ENCODE measurements at regions not wholly inside any gene's neighbourhood (a gene's known extent, or its start where the extent isn't known, plus 50 kb on each side); places are given as distances from the start of the nearest gene placed in this dataset.

DNA sequence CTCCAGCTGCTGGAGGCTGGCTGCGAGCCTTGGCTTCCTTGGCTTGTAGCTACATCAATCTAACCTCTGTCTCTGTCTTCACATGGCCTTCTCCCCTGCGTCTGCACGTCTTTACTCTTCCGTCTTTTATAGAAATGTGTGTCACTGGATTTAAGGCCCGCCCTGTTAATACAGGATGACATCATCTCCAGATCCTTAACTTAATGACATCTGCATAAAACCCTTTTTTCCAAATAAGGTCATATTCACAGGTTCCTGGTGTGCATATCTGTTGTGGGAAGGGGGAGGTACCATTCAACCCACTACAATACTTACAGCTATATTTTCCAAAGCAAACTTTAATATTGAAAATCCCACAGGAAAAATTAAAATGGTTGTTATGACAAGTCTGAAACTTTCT, 165.3 kb upstream of the FOXD3 start:
- H3K79me2 ChIP-seq: no peaks in the 10 kb centered on the region
- H2AFZ ChIP-seq: no peak overlapping the region
- no peaks in the 10 kb centered on the region for H3K4me1 ChIP-seq (ENCODE audit: insufficient read depth)
- H3K4me2 ChIP-seq: no peak overlapping the region
- DNase-seq (ENCODE audit: low spot score): no peak
- TF ChIP-seq EZH2phosphoT487 (IDR thresholded peaks at IDR 0.05; ENCODE audit: low read depth, severe bottlenecking, unreplicated experiment) (no peak), EZH2 (IDR thresholded peaks at IDR 0.05; ENCODE audit: borderline replicate concordance) (no peak)
- TF ChIP-seq, protein P1, sequence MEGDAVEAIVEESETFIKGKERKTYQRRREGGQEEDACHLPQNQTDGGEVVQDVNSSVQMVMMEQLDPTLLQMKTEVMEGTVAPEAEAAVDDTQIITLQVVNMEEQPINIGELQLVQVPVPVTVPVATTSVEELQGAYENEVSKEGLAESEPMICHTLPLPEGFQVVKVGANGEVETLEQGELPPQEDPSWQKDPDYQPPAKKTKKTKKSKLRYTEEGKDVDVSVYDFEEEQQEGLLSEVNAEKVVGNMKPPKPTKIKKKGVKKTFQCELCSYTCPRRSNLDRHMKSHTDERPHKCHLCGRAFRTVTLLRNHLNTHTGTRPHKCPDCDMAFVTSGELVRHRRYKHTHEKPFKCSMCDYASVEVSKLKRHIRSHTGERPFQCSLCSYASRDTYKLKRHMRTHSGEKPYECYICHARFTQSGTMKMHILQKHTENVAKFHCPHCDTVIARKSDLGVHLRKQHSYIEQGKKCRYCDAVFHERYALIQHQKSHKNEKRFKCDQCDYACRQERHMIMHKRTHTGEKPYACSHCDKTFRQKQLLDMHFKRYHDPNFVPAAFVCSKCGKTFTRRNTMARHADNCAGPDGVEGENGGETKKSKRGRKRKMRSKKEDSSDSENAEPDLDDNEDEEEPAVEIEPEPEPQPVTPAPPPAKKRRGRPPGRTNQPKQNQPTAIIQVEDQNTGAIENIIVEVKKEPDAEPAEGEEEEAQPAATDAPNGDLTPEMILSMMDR (IDR thresholded peaks at IDR 0.05; ENCODE audit: poor library complexity): no peak
- H3K9me2 ChIP-seq (replicated peaks; ENCODE audit: insufficient read depth): no peaks in the 10 kb centered on the region
- WGBS (ENCODE audit: low lambda C conversion rate, missing lambda C conversion rate): 85% methylated on average over 5 of the region's 5 CpGs
- no peaks in the 10 kb centered on the region for H4K20me1 ChIP-seq (ENCODE audit: insufficient read depth, poor library complexity, severe bottlenecking)
- no peak overlapping the region for H3K4me3 ChIP-seq
- H3K27me3 ChIP-seq: peaks cover 4% of the 10 kb centered on the region
- no peaks in the 10 kb centered on the region for H3K36me3 ChIP-seq (replicated peaks; ENCODE audit: insufficient read depth, low read depth)
- H3K27ac ChIP-seq: no peak overlapping the region
- H3K9me3 ChIP-seq (ENCODE audit: low read depth): no peaks in the 10 kb centered on the region

DNA sequence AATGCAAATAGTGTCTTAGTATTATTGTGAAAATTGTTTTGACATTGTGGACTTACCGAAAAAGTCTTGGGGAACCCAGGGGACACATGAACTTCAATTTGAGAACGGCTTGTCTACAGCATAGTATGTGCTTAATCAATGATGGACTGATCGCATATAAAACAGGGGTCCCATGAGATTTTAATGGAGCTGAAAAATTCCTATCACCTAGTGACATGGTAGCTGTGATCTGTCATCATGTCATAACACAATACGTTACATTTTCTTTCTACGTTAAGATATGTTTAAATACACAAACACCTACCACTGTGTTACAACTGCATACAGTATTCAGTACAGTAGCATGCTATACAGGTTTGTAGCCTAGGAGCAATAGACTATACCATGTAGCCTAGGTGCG, 153.3 kb upstream of the FOXD3 start:
- Histone ChIP-seq H3K4me2 (no peak overlapping the region), H3K9me2 (replicated peaks; ENCODE audit: insufficient read depth) (no peaks in the 10 kb centered on the region), H2AFZ (no peak overlapping the region), H3K27me3 (no peaks in the 10 kb centered on the region), H3K9me3 (ENCODE audit: low read depth) (no peaks in the 10 kb centered on the region), H3K4me1 (ENCODE audit: insufficient read depth) (no peaks in the 10 kb centered on the region), H3K79me2 (no peaks in the 10 kb centered on the region), H3K36me3 (replicated peaks; ENCODE audit: insufficient read depth, low read depth) (no peaks in the 10 kb centered on the region), H4K20me1 (ENCODE audit: insufficient read depth, poor library complexity, severe bottlenecking) (no peaks in the 10 kb centered on the region), H3K4me3 (no peak overlapping the region), H3K27ac (no peak overlapping the region)
- TF ChIP-seq EZH2phosphoT487 (IDR thresholded peaks at IDR 0.05; ENCODE audit: low read depth, severe bottlenecking, unreplicated experiment) (no peak), EZH2 (IDR thresholded peaks at IDR 0.05; ENCODE audit: borderline replicate concordance) (no peak)
- TF ChIP-seq, protein P1 (IDR thresholded peaks at IDR 0.05; ENCODE audit: poor library complexity): no peak
- WGBS (ENCODE audit: low lambda C conversion rate, missing lambda C conversion rate): 75% methylated on average over 6 of the region's 6 CpGs
- DNase-seq (ENCODE audit: low spot score): no peak

DNA sequence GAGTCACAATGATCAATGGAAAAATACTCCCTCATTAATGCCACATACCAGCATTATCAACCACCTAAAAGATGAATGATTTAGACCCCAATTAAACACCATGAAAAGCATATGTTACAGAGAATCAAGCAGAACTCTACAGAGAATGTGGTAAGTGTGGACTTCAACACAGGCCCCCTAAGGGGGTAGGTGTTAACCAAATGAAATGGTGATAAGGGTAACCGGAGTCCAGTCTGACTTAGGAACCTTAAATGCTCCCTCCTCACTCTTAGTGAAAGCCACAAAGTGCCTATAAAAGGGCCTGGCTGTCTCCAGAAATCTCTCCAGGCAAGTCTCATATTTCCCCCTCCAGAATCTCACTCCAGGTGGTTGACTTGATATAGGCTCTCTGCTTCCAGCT, 149.2 kb upstream of the FOXD3 start:
- Histone ChIP-seq H3K9me2 (replicated peaks; ENCODE audit: insufficient read depth) (no peaks in the 10 kb centered on the region), H3K27me3 (no peaks in the 10 kb centered on the region), H3K36me3 (replicated peaks; ENCODE audit: insufficient read depth, low read depth) (no peaks in the 10 kb centered on the region), H3K4me2 (no peak overlapping the region), H2AFZ (no peak overlapping the region), H3K4me1 (ENCODE audit: insufficient read depth) (no peaks in the 10 kb centered on the region), H3K9me3 (ENCODE audit: low read depth) (no peaks in the 10 kb centered on the region), H3K4me3 (no peak overlapping the region), H4K20me1 (ENCODE audit: insufficient read depth, poor library complexity, severe bottlenecking) (no peaks in the 10 kb centered on the region), H3K79me2 (no peaks in the 10 kb centered on the region), H3K27ac (no peak overlapping the region)
- no peak for DNase-seq (ENCODE audit: low spot score)
- TF ChIP-seq EZH2phosphoT487 (IDR thresholded peaks at IDR 0.05; ENCODE audit: low read depth, severe bottlenecking, unreplicated experiment) (no peak), EZH2 (IDR thresholded peaks at IDR 0.05; ENCODE audit: borderline replicate concordance) (no peak)
- TF ChIP-seq, protein P1 (IDR thresholded peaks at IDR 0.05; ENCODE audit: poor library complexity): no peak
- 29% methylated on average over 1 of the region's 1 CpG for WGBS (ENCODE audit: low lambda C conversion rate, missing lambda C conversion rate)

DNA sequence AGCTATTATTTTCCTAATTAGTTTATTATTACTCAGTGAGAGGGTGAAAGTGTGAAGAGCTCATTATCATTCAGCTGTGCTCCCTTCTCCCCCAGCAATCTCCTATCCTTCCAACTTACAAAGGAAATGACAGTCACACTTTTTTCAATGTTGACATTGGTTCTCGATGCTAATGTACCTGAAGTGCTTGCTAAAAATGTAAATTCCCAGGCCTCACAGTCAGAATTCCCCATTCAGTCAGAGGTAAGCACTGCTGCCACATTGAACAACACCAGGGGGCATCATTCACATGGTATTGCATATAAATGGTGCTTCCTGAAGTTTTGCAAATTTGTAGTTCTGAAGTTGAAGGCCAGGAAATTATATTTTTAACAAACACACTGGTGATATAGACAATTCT, 132.7 kb upstream of the FOXD3 start:
- H3K27me3 ChIP-seq: no peaks in the 10 kb centered on the region
- WGBS (ENCODE audit: low lambda C conversion rate, missing lambda C conversion rate): 19% methylated on average over 1 of the region's 1 CpG
- no peaks in the 10 kb centered on the region for H3K36me3 ChIP-seq (replicated peaks; ENCODE audit: insufficient read depth, low read depth)
- H3K9me2 ChIP-seq (replicated peaks; ENCODE audit: insufficient read depth): no peaks in the 10 kb centered on the region
- TF ChIP-seq EZH2 (IDR thresholded peaks at IDR 0.05; ENCODE audit: borderline replicate concordance): no peak
- TF ChIP-seq, protein P1 (IDR thresholded peaks at IDR 0.05; ENCODE audit: poor library complexity): peak; percentile 34
- no peaks in the 10 kb centered on the region for H3K79me2 ChIP-seq
- no peaks in the 10 kb centered on the region for H3K4me1 ChIP-seq (ENCODE audit: insufficient read depth)
- no peak overlapping the region for H3K27ac ChIP-seq
- H3K4me3 ChIP-seq: no peak overlapping the region
- no peak for DNase-seq (ENCODE audit: low spot score)
- no peak overlapping the region for H2AFZ ChIP-seq
- H3K4me2 ChIP-seq: no peak overlapping the region
- no peaks in the 10 kb centered on the region for H4K20me1 ChIP-seq (ENCODE audit: insufficient read depth, poor library complexity, severe bottlenecking)
- H3K9me3 ChIP-seq (ENCODE audit: low read depth): no peaks in the 10 kb centered on the region
